A549 (cell line): ENCODE measurements at regions not wholly inside any gene's neighbourhood (a gene's known extent, or its start where the extent isn't known, plus 50 kb on each side); places are given as distances from the start of the nearest gene placed in this dataset.

Experiments used
- ATAC-seq, 2 experiments: fragments of 200-7000 bp in 1 of 2; fragments of >200 bp in 1 of 2; cut with Nextera tagmentation in 1 of 2; cut with Tn5 transposase in 1 of 2; 3 replicates each; pipeline versions ENCODE4 v1.8.0 to v1.9.1; 2018 to 2020; ENCODE audit warnings: mild to moderate bottlenecking in 1 of 2, moderate library complexity in 1 of 2
- CTCF ChIA-PET: fragments of 300-600 bp; sonication (Branson Sonifier 250); formaldehyde crosslinking; extraction: SDS; loops from one replicate; lab custom pipeline; 2021; ENCODE audit warnings: antibody characterized with exemption, inconsistent platforms; lab: Yijun Ruan, JAX
- POLR2A ChIA-PET: fragments of 350-600 bp; formaldehyde crosslinking; extraction: SDS; loops from one replicate; lab custom pipeline; 2021; ENCODE audit warnings: antibody characterized with exemption, inconsistent platforms; lab: Yijun Ruan, JAX
- DNase-seq, 2 experiments: peaks; one replicate each; pipeline versions ENCODE4 v3.0.0 to v3.0.0-alpha.2; 2011 to 2016; ENCODE audit warnings: low read depth in 1 of 2, low spot score in 1 of 2
- FAIRE-seq: peaks from 2 replicates; lab custom pipeline; 2011; peaks lifted over from hg19 to GRCh38; lab: Jason Lieb, UNC
- H3K27ac ChIP-seq, 2 experiments: fragments of >200 bp; sonication (Bioruptor Twin); formaldehyde crosslinking; 3 replicates each; pipeline ENCODE4 v1.5.1; 2016 to 2017
- H3K4me1 ChIP-seq: fragments of >200 bp; sonication (Bioruptor Twin); formaldehyde crosslinking; 3 replicates; pipeline ENCODE4 v1.6.1; 2016
- H3K4me2 ChIP-seq: fragments of >200 bp; sonication (Bioruptor Twin); formaldehyde crosslinking; 3 replicates; pipeline ENCODE4 v1.6.1; 2016
- H3K4me3 ChIP-seq: fragments of >200 bp; sonication (Bioruptor Twin); formaldehyde crosslinking; 3 replicates; pipeline ENCODE4 v1.5.1; 2016
- H3K9me3 ChIP-seq: fragments of >200 bp; sonication (Bioruptor Twin); formaldehyde crosslinking; 3 replicates; pipeline ENCODE4 v1.6.1; 2016
- BHLHE40 ChIP-seq: IDR thresholded peaks from 2 replicates; pipeline ENCODE4 v1.6.1; 2012; ENCODE audit warnings: low read depth, low read length, inconsistent platforms
- CBX2 ChIP-seq: fragments of 200-600 bp; sonication (generic); IDR thresholded peaks from 2 replicates; pipeline ENCODE4 v1.6.1; 2016; ENCODE audit warnings: low read depth, mild to moderate bottlenecking, borderline replicate concordance
- CBX8 ChIP-seq: fragments of 200-600 bp; sonication (generic); IDR thresholded peaks from 2 replicates; pipeline ENCODE4 v1.6.1; 2016
- CEBPB ChIP-seq, 2 experiments: fragments of >200 bp in 1 of 2; sonication (Bioruptor Twin) in 1 of 2; formaldehyde crosslinking in 1 of 2; IDR thresholded peaks; 2 replicates each; pipeline ENCODE4 v1.6.1; 2012 to 2016
- CHD4 ChIP-seq: fragments of 200-600 bp; sonication (generic); IDR thresholded peaks from 2 replicates; pipeline ENCODE4 v1.6.1; 2016; ENCODE audit warnings: antibody characterized with exemption, mild to moderate bottlenecking, borderline replicate concordance
- EHMT2 ChIP-seq: fragments of 200-600 bp; sonication (generic); IDR thresholded peaks from 2 replicates; pipeline ENCODE4 v1.6.1; 2016; ENCODE audit warnings: antibody characterized with exemption, low read depth, mild to moderate bottlenecking, moderate library complexity
- FOSL2 ChIP-seq, 2 experiments: fragments of 450-650 bp in 1 of 2; fragments of >200 bp in 1 of 2; sonication (Bioruptor Twin) in 1 of 2; formaldehyde crosslinking; IDR thresholded peaks; 2 replicates each; pipeline versions ENCODE4 v1.5.0 to v1.6.1; 2016 to 2020; ENCODE audit warnings: mild to moderate bottlenecking in 1 of 2, moderate library complexity in 1 of 2
- HES2 ChIP-seq: fragments of >200 bp; sonication (Bioruptor Twin); formaldehyde crosslinking; IDR thresholded peaks from 2 replicates; pipeline ENCODE4 v1.6.1; 2016
- HOXB13 ChIP-seq: fragments of 250-450 bp; sonication (Bioruptor Pico); IDR thresholded peaks from 2 replicates; pipeline ENCODE4 v1.5.0; 2020; ENCODE audit warnings: low read depth, mild to moderate bottlenecking, moderate library complexity
- HOXB5 ChIP-seq: fragments of 250-450 bp; sonication (Bioruptor Pico); IDR thresholded peaks from 2 replicates; pipeline ENCODE4 v1.5.0; 2020; ENCODE audit warnings: mild to moderate bottlenecking, moderate library complexity
- JUN ChIP-seq, 2 experiments: fragments of >200 bp; sonication (Bioruptor Twin); formaldehyde crosslinking; IDR thresholded peaks; 2 replicates in 1 of 2; 3 replicates in 1 of 2; pipeline ENCODE4 v1.6.1; 2016 to 2017
- MAZ ChIP-seq: fragments of 150-350 bp; IDR thresholded peaks from 2 replicates; pipeline ENCODE4 v1.6.1; 2014; ENCODE audit warnings: antibody characterized with exemption, low read depth, low read length, borderline replicate concordance
- PHF8 ChIP-seq: fragments of 200-600 bp; sonication (generic); IDR thresholded peaks from 2 replicates; pipeline ENCODE4 v1.6.1; 2016; ENCODE audit warnings: low read depth, mild to moderate bottlenecking, antibody characterized with exemption, moderate library complexity, borderline replicate concordance
- RNF2 ChIP-seq: fragments of 200-600 bp; sonication (generic); IDR thresholded peaks from 2 replicates; pipeline ENCODE4 v1.6.1; 2016; ENCODE audit warnings: low read depth, mild to moderate bottlenecking, antibody characterized with exemption, moderate library complexity, borderline replicate concordance
- SMC3 ChIP-seq: fragments of >200 bp; sonication (Bioruptor Twin); formaldehyde crosslinking; IDR thresholded peaks from 3 replicates; pipeline ENCODE4 v1.6.1; 2018; ENCODE audit warnings: inconsistent platforms
- SREBF2 ChIP-seq: fragments of 450-650 bp; IDR thresholded peaks from 2 replicates; pipeline ENCODE4 v1.6.1; 2014; ENCODE audit warnings: mild to moderate bottlenecking, moderate library complexity
- TP53 ChIP-seq: fragments of 250-450 bp; sonication (Bioruptor Pico); IDR thresholded peaks from 2 replicates; pipeline ENCODE4 v1.5.0; 2021; ENCODE audit warnings: mild to moderate bottlenecking, moderate library complexity
- ZC3H11A ChIP-seq: fragments of 450-650 bp; IDR thresholded peaks from 2 replicates; pipeline ENCODE4 v1.6.1; 2014; ENCODE audit warnings: antibody characterized with exemption, mild to moderate bottlenecking
- ZFP36 ChIP-seq: fragments of 450-650 bp; IDR thresholded peaks from 2 replicates; pipeline ENCODE4 v1.6.1; 2014; ENCODE audit warnings: borderline replicate concordance; ENCODE audit not compliant: partially characterized antibody
- ZSCAN20 ChIP-seq: fragments of 250-450 bp; sonication (Bioruptor Pico); IDR thresholded peaks from 2 replicates; pipeline ENCODE4 v1.8.0; 2022; ENCODE audit warnings: mild to moderate bottlenecking, moderate library complexity
- WGBS: methylation state at CpG from one replicate; pipeline ENCODE4 v1.1.6; 2017; ENCODE audit errors: missing lambda C conversion rate; 5-methylcytosine and 5-hydroxymethylcytosine counted together
- TF ChIP-seq, protein P1 (sequence below): IDR thresholded peaks from 2 replicates; pipeline ENCODE4 v1.6.1; 2012

- H3K4me2 ChIP-seq, result no peak overlapping the region
- no peak overlapping the region for H3K4me3 ChIP-seq
- H3K9me3 ChIP-seq, result no peaks in the 10 kb centered on the region
- ChIA-PET POLR2A (no interaction called here), CTCF (no interaction called here)
- no peaks in the 10 kb centered on the region for H3K4me1 ChIP-seq
- no peak overlapping the region for H3K27ac ChIP-seq
- WGBS, result 22% methylated on average over 6 of the region's 6 CpGs
- TF ChIP-seq CEBPB (IDR thresholded peaks at IDR 0.05) (no peak), JUN (IDR thresholded peaks at IDR 0.05) (no peak), CBX8 (no peak), SMC3 (no peak), HOXB13 (CRISPR knock-in tag) (no peak)
- no peak for FAIRE-seq
- no peak for ATAC-seq
- DNase-seq, result no peak
Measured at GRCh38 chr13:84265257-84265764, 383.0 kb upstream of the SLITRK1 start.

- Histone ChIP-seq H3K4me2 (no peak overlapping the region), H3K27ac (no peak overlapping the region), H3K9me3 (no peaks in the 10 kb centered on the region), H3K4me3 (no peak overlapping the region), H3K4me1 (no peaks in the 10 kb centered on the region)
- DNase-seq (no peak), FAIRE-seq (no peak), ATAC-seq (no peak)
- ChIA-PET POLR2A (no interaction called here), CTCF (no interaction called here)
- TF ChIP-seq TP53 (no peak), BHLHE40 (no peak)
- 24% methylated on average over 9 of the region's 9 CpGs for WGBS
Measured at GRCh38 chr13:84263354-84264069, 381.2 kb upstream of the SLITRK1 start.

- H3K27ac ChIP-seq, result no peak overlapping the region
- no peak overlapping the region for H3K4me2 ChIP-seq
- CTCF ChIA-PET, result interaction anchor here (0.6 kb wide), 1 partner anchor 50 kb away, joined by 3 read pairs; no protein-coding TSS in a partner anchor
- ATAC-seq (no peak), FAIRE-seq (no peak), DNase-seq (no peak)
- 25% methylated on average over 3 of the region's 3 CpGs for WGBS
- POLR2A ChIA-PET, result no interaction called here
- no peak overlapping the region for H3K4me3 ChIP-seq
- TF ChIP-seq, protein P1, sequence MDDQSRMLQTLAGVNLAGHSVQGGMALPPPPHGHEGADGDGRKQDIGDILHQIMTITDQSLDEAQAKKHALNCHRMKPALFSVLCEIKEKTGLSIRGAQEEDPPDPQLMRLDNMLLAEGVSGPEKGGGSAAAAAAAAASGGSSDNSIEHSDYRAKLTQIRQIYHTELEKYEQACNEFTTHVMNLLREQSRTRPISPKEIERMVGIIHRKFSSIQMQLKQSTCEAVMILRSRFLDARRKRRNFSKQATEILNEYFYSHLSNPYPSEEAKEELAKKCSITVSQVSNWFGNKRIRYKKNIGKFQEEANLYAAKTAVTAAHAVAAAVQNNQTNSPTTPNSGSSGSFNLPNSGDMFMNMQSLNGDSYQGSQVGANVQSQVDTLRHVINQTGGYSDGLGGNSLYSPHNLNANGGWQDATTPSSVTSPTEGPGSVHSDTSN, result no peak
- TF ChIP-seq HOXB5 (CRISPR knock-in tag) (no peak), EHMT2 (no peak), RNF2 (no peak), CBX2 (no peak), FOSL2 (IDR thresholded peaks at IDR 0.05) (no peak), FOSL2 (CRISPR knock-in tag; IDR thresholded peaks at IDR 0.05) (no peak), ZFP36 (no peak), MAZ (no peak), SMC3 (no peak), ZC3H11A (no peak), SREBF2 (no peak), PHF8 (no peak), ZSCAN20 (no peak), CHD4 (no peak), HES2 (no peak)
- H3K9me3 ChIP-seq, result no peaks in the 10 kb centered on the region
- H3K4me1 ChIP-seq, result no peaks in the 10 kb centered on the region
Measured at GRCh38 chr13:84255226-84255797, 373.0 kb upstream of the SLITRK1 start.
